ENCODE measurements at regions not wholly inside any gene's neighbourhood (a gene's known extent, or its start where the extent isn't known, plus 50 kb on each side); places are given as distances from the start of the nearest gene placed in this dataset.

GRCh38 chr11:106420048-106420665, 342.7 kb downstream of the AASDHPPT start:
- H3K4me1 ChIP-seq (ENCODE audit: insufficient read depth, low read length), result no peaks in the 10 kb centered on the region
- H3K27ac ChIP-seq (ENCODE audit: low read length), result no peak overlapping the region
- no peaks in the 10 kb centered on the region for H3K36me3 ChIP-seq (ENCODE audit: insufficient read depth, low read depth, low read length)
- no peaks in the 10 kb centered on the region for H3K27me3 ChIP-seq (ENCODE audit: insufficient read depth, low read length)
- no peak overlapping the region for H3K9ac ChIP-seq (ENCODE audit: low read depth, low read length)
- H3K9me3 ChIP-seq (ENCODE audit: insufficient read depth, low read depth, low read length), result no peaks in the 10 kb centered on the region
- no peak overlapping the region for H3K4me3 ChIP-seq (ENCODE audit: low read length)

DNA sequence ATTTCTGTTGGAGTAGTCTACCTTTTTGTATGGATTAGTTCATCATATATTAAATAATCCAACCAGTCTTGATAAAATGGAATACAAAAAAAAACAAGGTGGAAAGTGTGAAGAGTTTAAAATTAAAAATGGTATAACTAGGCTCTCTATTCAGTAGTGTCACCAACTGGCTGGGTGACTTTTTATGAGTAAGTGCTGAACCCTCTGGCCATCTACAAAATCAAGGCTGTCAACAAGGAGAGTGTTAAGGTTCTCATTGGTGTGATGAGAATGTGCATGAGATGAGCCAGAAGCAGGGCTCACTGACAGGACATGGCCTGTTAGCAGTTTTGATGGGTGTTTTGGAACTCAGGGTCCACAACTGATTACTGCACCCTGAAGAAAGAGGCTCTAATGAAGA, 343.2 kb downstream of the AASDHPPT start:
- H3K4me1 ChIP-seq (ENCODE audit: insufficient read depth, low read length), result no peaks in the 10 kb centered on the region
- no peak overlapping the region for H3K4me3 ChIP-seq (ENCODE audit: low read length)
- H3K27ac ChIP-seq (ENCODE audit: low read length), result no peak overlapping the region
- no peaks in the 10 kb centered on the region for H3K9me3 ChIP-seq (ENCODE audit: insufficient read depth, low read depth, low read length)
- no peak overlapping the region for H3K9ac ChIP-seq (ENCODE audit: low read depth, low read length)
- H3K27me3 ChIP-seq (ENCODE audit: insufficient read depth, low read length), result no peaks in the 10 kb centered on the region
- no peaks in the 10 kb centered on the region for H3K36me3 ChIP-seq (ENCODE audit: insufficient read depth, low read depth, low read length)

DNA sequence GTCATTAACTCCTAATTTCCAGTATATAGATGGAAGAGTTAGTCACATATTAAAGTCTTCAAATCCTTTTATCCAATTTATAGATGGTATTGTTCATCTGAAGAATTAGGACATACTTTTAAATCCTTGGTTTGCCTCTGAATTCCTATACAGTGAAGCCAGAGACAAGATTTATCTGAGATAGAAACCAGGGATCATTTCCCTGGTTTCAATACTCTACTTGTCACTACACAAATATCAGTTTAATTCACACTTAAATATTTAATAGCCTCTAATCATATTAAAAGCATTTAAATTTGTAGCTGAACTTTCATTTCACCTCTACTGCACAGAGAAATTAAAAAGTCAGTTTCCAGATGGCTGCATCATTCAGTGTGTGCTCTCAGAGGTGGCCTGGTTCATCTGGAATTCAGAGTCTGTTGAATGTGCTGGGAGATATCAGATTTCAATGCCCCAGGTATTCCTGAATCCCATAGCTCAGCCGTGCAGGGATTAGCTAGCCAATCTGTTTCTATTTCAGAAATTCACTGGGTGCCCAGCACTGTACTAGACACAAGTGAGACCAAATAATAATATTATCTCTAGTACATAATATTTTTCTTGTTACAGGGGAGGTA, 344.3 kb downstream of the AASDHPPT start:
- Histone ChIP-seq H3K36me3 (ENCODE audit: insufficient read depth, low read depth, low read length) (no peaks in the 10 kb centered on the region), H3K9me3 (ENCODE audit: insufficient read depth, low read depth, low read length) (no peaks in the 10 kb centered on the region), H3K9ac (ENCODE audit: low read depth, low read length) (no peak overlapping the region), H3K27ac (ENCODE audit: low read length) (no peak overlapping the region), H3K27me3 (ENCODE audit: insufficient read depth, low read length) (no peaks in the 10 kb centered on the region), H3K4me3 (ENCODE audit: low read length) (no peak overlapping the region), H3K4me1 (ENCODE audit: insufficient read depth, low read length) (no peaks in the 10 kb centered on the region)

GRCh38 chr11:106422583-106422982, 345.1 kb downstream of the AASDHPPT start:
- Histone ChIP-seq H3K36me3 (ENCODE audit: insufficient read depth, low read depth, low read length) (no peaks in the 10 kb centered on the region), H3K4me1 (ENCODE audit: insufficient read depth, low read length) (no peaks in the 10 kb centered on the region), H3K9ac (ENCODE audit: low read depth, low read length) (no peak overlapping the region), H3K27ac (ENCODE audit: low read length) (no peak overlapping the region), H3K27me3 (ENCODE audit: insufficient read depth, low read length) (no peaks in the 10 kb centered on the region), H3K9me3 (ENCODE audit: insufficient read depth, low read depth, low read length) (no peaks in the 10 kb centered on the region), H3K4me3 (ENCODE audit: low read length) (no peak overlapping the region)

GRCh38 chr11:106424111-106424510, 346.6 kb downstream of the AASDHPPT start:
- no peaks in the 10 kb centered on the region for H3K4me1 ChIP-seq (ENCODE audit: insufficient read depth, low read length)
- no peaks in the 10 kb centered on the region for H3K36me3 ChIP-seq (ENCODE audit: insufficient read depth, low read depth, low read length)
- H3K9ac ChIP-seq (ENCODE audit: low read depth, low read length), result no peak overlapping the region
- H3K9me3 ChIP-seq (ENCODE audit: insufficient read depth, low read depth, low read length), result no peaks in the 10 kb centered on the region
- H3K4me3 ChIP-seq (ENCODE audit: low read length), result no peak overlapping the region
- no peaks in the 10 kb centered on the region for H3K27me3 ChIP-seq (ENCODE audit: insufficient read depth, low read length)
- no peak overlapping the region for H3K27ac ChIP-seq (ENCODE audit: low read length)

GRCh38 chr11:106425819-106426218, 348.4 kb downstream of the AASDHPPT start:
- no peak overlapping the region for H3K9ac ChIP-seq (ENCODE audit: low read depth, low read length)
- H3K27ac ChIP-seq (ENCODE audit: low read length), result no peak overlapping the region
- H3K36me3 ChIP-seq (ENCODE audit: insufficient read depth, low read depth, low read length), result no peaks in the 10 kb centered on the region
- no peaks in the 10 kb centered on the region for H3K27me3 ChIP-seq (ENCODE audit: insufficient read depth, low read length)
- no peaks in the 10 kb centered on the region for H3K9me3 ChIP-seq (ENCODE audit: insufficient read depth, low read depth, low read length)
- no peak overlapping the region for H3K4me3 ChIP-seq (ENCODE audit: low read length)
- H3K4me1 ChIP-seq (ENCODE audit: insufficient read depth, low read length), result no peaks in the 10 kb centered on the region

GRCh38 chr11:106426696-106427095, 349.2 kb downstream of the AASDHPPT start:
- H3K9me3 ChIP-seq (ENCODE audit: insufficient read depth, low read depth, low read length), result no peaks in the 10 kb centered on the region
- H3K36me3 ChIP-seq (ENCODE audit: insufficient read depth, low read depth, low read length), result no peaks in the 10 kb centered on the region
- H3K9ac ChIP-seq (ENCODE audit: low read depth, low read length), result no peak overlapping the region
- H3K27me3 ChIP-seq (ENCODE audit: insufficient read depth, low read length), result no peaks in the 10 kb centered on the region
- H3K4me1 ChIP-seq (ENCODE audit: insufficient read depth, low read length), result no peaks in the 10 kb centered on the region
- H3K4me3 ChIP-seq (ENCODE audit: low read length), result no peak overlapping the region
- no peak overlapping the region for H3K27ac ChIP-seq (ENCODE audit: low read length)

DNA sequence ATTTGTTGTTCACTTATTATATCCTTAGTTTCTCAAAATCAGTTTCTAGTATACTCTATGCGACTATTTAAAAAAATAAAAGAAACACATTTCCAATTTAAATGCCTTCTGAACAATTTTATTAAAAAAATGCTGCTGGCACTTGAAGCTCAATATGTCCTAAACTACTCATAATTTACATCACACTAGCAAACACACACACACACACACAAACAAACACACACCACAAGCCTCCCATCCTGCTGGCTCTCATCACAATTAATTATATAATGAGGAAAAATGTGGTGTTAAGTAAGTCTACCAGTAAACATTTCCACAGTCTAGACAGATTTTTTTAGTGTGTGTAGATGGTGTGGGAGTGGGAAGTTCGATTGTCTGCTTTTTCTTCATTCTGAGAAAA, 350.3 kb downstream of the AASDHPPT start:
- Histone ChIP-seq H3K4me1 (ENCODE audit: insufficient read depth, low read length) (no peaks in the 10 kb centered on the region), H3K27me3 (ENCODE audit: insufficient read depth, low read length) (no peaks in the 10 kb centered on the region), H3K9ac (ENCODE audit: low read depth, low read length) (no peak overlapping the region), H3K27ac (ENCODE audit: low read length) (no peak overlapping the region), H3K9me3 (ENCODE audit: insufficient read depth, low read depth, low read length) (no peaks in the 10 kb centered on the region), H3K36me3 (ENCODE audit: insufficient read depth, low read depth, low read length) (no peaks in the 10 kb centered on the region), H3K4me3 (ENCODE audit: low read length) (no peak overlapping the region)

GRCh38 chr11:106442032-106442431, 364.6 kb downstream of the AASDHPPT start:
- H3K27me3 ChIP-seq (ENCODE audit: insufficient read depth, low read length), result no peaks in the 10 kb centered on the region
- H3K9ac ChIP-seq (ENCODE audit: low read depth, low read length), result no peak overlapping the region
- H3K27ac ChIP-seq (ENCODE audit: low read length), result no peak overlapping the region
- no peaks in the 10 kb centered on the region for H3K9me3 ChIP-seq (ENCODE audit: insufficient read depth, low read depth, low read length)
- H3K4me3 ChIP-seq (ENCODE audit: low read length), result no peak overlapping the region
- no peaks in the 10 kb centered on the region for H3K36me3 ChIP-seq (ENCODE audit: insufficient read depth, low read depth, low read length)
- H3K4me1 ChIP-seq (ENCODE audit: insufficient read depth, low read length), result no peaks in the 10 kb centered on the region

DNA sequence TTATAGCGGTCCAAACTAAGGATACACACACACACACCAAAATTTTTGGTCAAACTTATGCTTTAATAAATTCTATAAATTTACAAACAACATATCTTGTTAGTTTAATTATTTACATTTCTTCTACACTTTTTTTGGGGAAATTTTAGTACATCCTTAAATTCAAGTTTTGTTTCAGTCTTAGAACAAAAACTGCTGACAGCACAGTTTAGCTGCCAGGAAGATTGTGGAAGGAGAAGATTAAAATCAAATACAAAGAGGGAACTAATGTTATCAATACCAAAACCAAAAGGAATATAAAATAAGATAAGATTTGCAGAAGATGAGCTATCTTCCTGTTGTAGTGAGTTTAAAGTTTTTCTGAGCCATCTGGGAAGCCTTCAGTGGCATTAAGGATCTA, 368.8 kb downstream of the AASDHPPT start:
- no peak overlapping the region for H3K9ac ChIP-seq (ENCODE audit: low read depth, low read length)
- H3K27ac ChIP-seq (ENCODE audit: low read length), result no peak overlapping the region
- H3K9me3 ChIP-seq (ENCODE audit: insufficient read depth, low read depth, low read length), result no peaks in the 10 kb centered on the region
- H3K4me1 ChIP-seq (ENCODE audit: insufficient read depth, low read length), result no peaks in the 10 kb centered on the region
- no peak overlapping the region for H3K4me3 ChIP-seq (ENCODE audit: low read length)
- H3K36me3 ChIP-seq (ENCODE audit: insufficient read depth, low read depth, low read length), result no peaks in the 10 kb centered on the region
- H3K27me3 ChIP-seq (ENCODE audit: insufficient read depth, low read length), result no peaks in the 10 kb centered on the region

DNA sequence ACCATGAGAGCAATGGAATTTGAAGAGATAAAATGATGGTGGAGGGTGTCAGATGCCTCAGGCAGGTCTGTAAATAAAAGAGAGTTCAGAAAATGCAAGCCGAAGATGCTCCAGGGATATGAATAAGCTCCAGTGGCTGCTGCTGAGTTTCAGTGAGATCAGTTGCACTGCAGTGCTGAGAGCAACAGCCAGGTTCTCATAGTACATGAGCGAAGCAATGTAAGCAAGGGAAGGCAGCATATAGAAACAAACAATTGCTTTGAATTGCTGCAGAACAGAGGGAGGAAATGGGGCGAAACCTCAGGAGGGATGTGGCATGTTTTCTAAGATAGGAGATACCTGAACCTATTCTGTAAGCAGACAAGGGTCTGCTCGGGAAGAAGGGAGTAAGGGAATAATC, 369.5 kb downstream of the AASDHPPT start:
- H3K27ac ChIP-seq (ENCODE audit: low read length), result no peak overlapping the region
- no peak overlapping the region for H3K9ac ChIP-seq (ENCODE audit: low read depth, low read length)
- H3K36me3 ChIP-seq (ENCODE audit: insufficient read depth, low read depth, low read length), result no peaks in the 10 kb centered on the region
- H3K4me3 ChIP-seq (ENCODE audit: low read length), result no peak overlapping the region
- H3K27me3 ChIP-seq (ENCODE audit: insufficient read depth, low read length), result no peaks in the 10 kb centered on the region
- H3K4me1 ChIP-seq (ENCODE audit: insufficient read depth, low read length), result no peaks in the 10 kb centered on the region
- H3K9me3 ChIP-seq (ENCODE audit: insufficient read depth, low read depth, low read length), result no peaks in the 10 kb centered on the region

- Histone ChIP-seq H3K27me3 (ENCODE audit: insufficient read depth, low read length) (no peaks in the 10 kb centered on the region), H3K4me1 (ENCODE audit: insufficient read depth, low read length) (no peaks in the 10 kb centered on the region), H3K9ac (ENCODE audit: low read depth, low read length) (no peak overlapping the region), H3K27ac (ENCODE audit: low read length) (no peak overlapping the region), H3K4me3 (ENCODE audit: low read length) (no peak overlapping the region), H3K9me3 (ENCODE audit: insufficient read depth, low read depth, low read length) (no peaks in the 10 kb centered on the region), H3K36me3 (ENCODE audit: insufficient read depth, low read depth, low read length) (no peaks in the 10 kb centered on the region)
These were observed 370.2 kb downstream of the AASDHPPT start for GRCh38 chr11:106447631-106448191.

All from iPS-20b (cell line).